ENCODE measurements at regions not wholly inside any gene's neighbourhood (a gene's known extent, or its start where the extent isn't known, plus 50 kb on each side); places are given as distances from the start of the nearest gene placed in this dataset.
"Not testable (repeated sequence)": the region's sequence is repeated elsewhere in the genome, so short reads cannot be mapped to it uniquely, and the experiment has no call there.

GRCh38 chr22:12613199-12613598 lies 2914.8 kb upstream of the OR11H1 start:
- in situ Hi-C loops (cut with HindIII; ENCODE audit: low pct_unique_long_range_greater_than_20kb, low sequenced_read_pairs) = no loop called here
- TF ChIP-seq JUND (IDR thresholded peaks at IDR 0.05; ENCODE audit: low read depth) = no peak
- DNase-seq (ENCODE audit: low read depth in 1 of 2, low spot score in 1 of 2) = peak in 1 of 2 experiments; percentile 20

GRCh38 chr22:12613907-12614306 lies 2914.1 kb upstream of the OR11H1 start:
- DNase-seq (ENCODE audit: low read depth in 1 of 2, low spot score in 1 of 2); in situ Hi-C loops (cut with HindIII; ENCODE audit: low pct_unique_long_range_greater_than_20kb, low sequenced_read_pairs): not testable (repeated sequence)

GRCh38 chr22:12626894-12627293 lies 2901.1 kb upstream of the OR11H1 start:
- DNase-seq (ENCODE audit: low read depth in 1 of 2, low spot score in 1 of 2); in situ Hi-C loops (cut with HindIII; ENCODE audit: low pct_unique_long_range_greater_than_20kb, low sequenced_read_pairs): not testable (repeated sequence)

GRCh38 chr22:12629815-12630214 lies 2898.2 kb upstream of the OR11H1 start:
- in situ Hi-C loops (cut with HindIII; ENCODE audit: low pct_unique_long_range_greater_than_20kb, low sequenced_read_pairs); DNase-seq (ENCODE audit: low read depth in 1 of 2, low spot score in 1 of 2): not testable (repeated sequence)

GRCh38 chr22:12630965-12631364 lies 2897.0 kb upstream of the OR11H1 start:
- in situ Hi-C loops (cut with HindIII; ENCODE audit: low pct_unique_long_range_greater_than_20kb, low sequenced_read_pairs) = not testable (repeated sequence)
- DNase-seq (ENCODE audit: low read depth in 1 of 2, low spot score in 1 of 2) = peak in 1 of 2 experiments; percentile 47

GRCh38 chr22:12637566-12638166 lies 2890.3 kb upstream of the OR11H1 start:
- DNase-seq (ENCODE audit: low read depth in 1 of 2, low spot score in 1 of 2); in situ Hi-C loops (cut with HindIII; ENCODE audit: low pct_unique_long_range_greater_than_20kb, low sequenced_read_pairs): not testable (repeated sequence)

GRCh38 chr22:12638319-12638718 lies 2889.7 kb upstream of the OR11H1 start:
- DNase-seq (ENCODE audit: low read depth in 1 of 2, low spot score in 1 of 2); in situ Hi-C loops (cut with HindIII; ENCODE audit: low pct_unique_long_range_greater_than_20kb, low sequenced_read_pairs): not testable (repeated sequence)

All from T47D (cell line).